Right ventricle myocardium superior (tissue), 1 donor: ENCODE measurements at regions not wholly inside any gene's neighbourhood (a gene's known extent, or its start where the extent isn't known, plus 50 kb on each side); places are given as distances from the start of the nearest gene placed in this dataset.

ENCODE experiments used
- ATAC-seq: fragments of 200-7000 bp; cut with Tn5 transposase; one replicate; pipeline ENCODE4 v1.9.1; 2020; ENCODE audit warnings: mild to moderate bottlenecking; ENCODE audit not compliant: poor library complexity
- DNase-seq: peaks from one replicate; pipeline ENCODE4 v3.0.0-alpha.2; 2020
- intact Hi-C: fragments of 100-400 bp; cut with DNase I; formaldehyde crosslinking; loops from one replicate; pipeline ENCODE4 v1.11.2; 2022
- donor health status: DM: no; HTN: yes; CAD: no; lungs with severe emphysema.

DNA sequence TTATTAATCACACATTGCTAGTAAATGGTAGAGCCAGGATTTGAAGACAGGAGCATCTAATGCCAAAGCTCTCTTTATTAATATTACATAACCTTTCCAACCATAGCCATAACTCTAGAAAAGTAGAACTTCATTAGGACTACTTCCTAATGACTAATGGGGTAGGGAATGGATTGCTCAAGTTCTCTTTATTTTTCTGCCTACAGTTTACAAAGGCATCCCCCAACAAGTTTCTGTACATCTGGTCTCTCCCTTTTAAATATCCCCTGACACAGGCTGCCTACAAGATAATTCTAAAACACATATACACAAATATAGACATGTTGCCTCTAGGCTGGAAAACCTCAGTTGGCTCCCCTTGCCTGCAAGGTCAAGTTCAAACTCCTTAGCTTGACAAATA is 534.9 kb downstream of the SOX6 start:
- ATAC-seq, result no peak
- intact Hi-C loops, result no loop called here

GRCh38 chr11:15824060-15824459 is 532.3 kb downstream of the SOX6 start:
- intact Hi-C loops, result no loop called here
- no peak for DNase-seq
- ATAC-seq, result no peak

More for the DNA sequence above, 534.9 kb downstream of the SOX6 start:
- DNase-seq, result no peak

DNA sequence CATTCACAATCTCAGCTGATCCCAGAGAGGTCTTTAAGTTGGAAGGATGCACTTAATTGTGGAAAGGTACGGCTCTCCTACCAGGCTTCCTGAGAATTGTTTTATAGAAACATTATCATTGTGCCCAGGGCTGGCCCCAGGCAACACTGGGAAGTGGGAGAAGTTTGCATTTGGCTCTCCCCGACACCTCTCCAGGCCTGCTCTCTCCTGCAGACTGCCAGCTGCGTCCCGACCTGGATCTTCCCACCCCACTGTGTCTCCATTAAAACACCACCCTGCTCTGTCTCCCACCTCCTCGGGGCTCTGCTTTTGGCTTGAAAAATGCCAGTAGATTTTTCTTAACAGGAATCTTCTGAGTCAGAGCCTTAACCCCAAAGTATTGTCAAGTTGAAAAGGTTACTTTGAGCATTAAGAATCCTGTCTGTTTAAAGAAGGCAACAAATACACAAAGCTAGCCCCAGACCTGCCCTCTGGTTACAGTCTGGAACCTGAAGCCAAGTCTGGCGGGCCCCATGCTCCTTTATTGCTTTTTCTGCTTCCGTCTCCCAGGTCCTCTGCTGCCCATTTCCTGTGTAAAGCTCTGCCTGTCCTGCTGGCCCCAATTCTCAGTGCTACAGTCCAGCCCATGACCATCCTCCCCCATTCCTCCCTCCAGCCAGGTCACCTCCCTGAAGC is 530.2 kb downstream of the SOX6 start:
- ATAC-seq, result no peak
- no peak for DNase-seq
- intact Hi-C loops, result no loop called here

DNA sequence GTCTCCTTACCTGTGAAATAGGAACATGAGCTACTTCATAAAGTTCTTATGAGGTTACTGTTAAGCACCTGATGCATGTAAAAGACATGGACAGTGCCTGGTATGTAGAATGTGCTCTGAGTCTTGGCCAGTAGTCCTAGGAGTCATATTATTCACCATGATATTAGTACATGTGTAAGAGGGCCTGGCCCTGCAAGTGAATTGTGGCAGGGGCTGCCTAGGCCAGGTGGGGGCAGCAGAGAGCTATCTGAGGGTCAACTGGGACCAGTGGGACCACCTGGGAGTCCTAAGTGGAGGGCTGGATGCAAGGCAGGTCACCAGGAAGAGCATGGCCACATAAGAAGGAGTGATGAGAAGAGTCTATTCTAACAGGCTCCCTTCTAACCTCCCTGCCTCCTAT is 529.5 kb downstream of the SOX6 start:
- ATAC-seq (peak; percentile 60), DNase-seq (peak; percentile 57)
- intact Hi-C loops, result no loop called here

DNA sequence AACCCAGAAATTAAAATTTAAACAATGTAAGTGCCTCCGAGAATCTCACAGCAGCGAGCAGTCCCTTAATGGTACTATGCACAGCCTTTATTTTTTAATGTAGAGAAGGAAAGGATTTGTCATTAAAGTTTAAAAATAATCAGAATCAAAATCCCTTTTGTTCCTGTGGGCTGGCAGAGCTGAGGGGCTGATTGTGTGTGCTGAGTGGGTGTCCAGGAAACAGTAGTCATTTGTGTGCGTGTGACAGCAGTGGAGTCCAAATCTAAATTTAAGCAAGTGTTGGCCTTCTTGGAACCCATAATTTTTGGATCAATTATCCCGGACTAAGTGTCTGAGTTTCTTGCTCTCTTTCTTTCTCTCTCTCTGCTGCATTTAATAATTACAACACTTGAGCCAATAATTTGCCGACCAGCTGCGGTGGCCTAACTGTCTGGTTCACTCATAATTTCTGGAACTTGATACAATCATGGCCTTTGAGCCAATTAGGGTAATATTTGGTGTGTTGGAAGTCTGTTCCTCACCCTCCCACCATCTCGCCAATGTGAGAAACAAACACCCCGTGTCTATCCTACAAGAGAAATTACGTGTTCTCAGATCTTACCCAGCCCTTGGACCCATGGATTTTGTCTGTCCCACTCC is 528.0 kb downstream of the SOX6 start:
- intact Hi-C loops, result no loop called here
- no peak for DNase-seq
- peak; percentile 41 for ATAC-seq

DNA sequence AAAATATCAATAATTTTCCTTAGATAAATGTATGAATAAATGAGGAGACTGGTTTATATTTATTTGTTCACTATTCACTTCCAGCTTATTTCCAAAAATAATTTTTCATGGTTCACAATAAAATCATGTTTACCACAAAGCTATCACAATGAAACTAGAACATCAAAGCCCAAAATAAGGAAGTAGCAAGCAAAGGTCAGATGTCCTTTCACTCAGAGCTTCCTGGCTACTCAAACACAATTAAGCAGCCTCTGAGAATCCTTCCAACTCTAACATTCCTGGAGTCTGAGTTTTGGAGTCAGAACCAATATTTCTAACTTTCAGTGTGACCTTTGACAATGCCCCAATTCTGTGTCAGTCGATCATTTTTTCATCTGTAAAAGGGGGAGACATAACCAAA is 527.0 kb downstream of the SOX6 start:
- no peak for DNase-seq
- intact Hi-C loops, result no loop called here
- ATAC-seq, result no peak

- no peak for DNase-seq
- intact Hi-C loops, result loop anchor here (10.0 kb wide), 1 partner anchor 784 kb away; no protein-coding TSS in a partner anchor
- no peak for ATAC-seq
Measured at GRCh38 chr11:15830741-15831428, 525.5 kb downstream of the SOX6 start.

- ATAC-seq, result no peak
- DNase-seq, result no peak
Measured at GRCh38 chr11:15835788-15836411, 520.4 kb downstream of the SOX6 start.

GRCh38 chr11:15836795-15837194 is 519.6 kb downstream of the SOX6 start:
- ATAC-seq, result no peak
- intact Hi-C loops, result loop anchor here (10.0 kb wide), 1 partner anchor 778 kb away; no protein-coding TSS in a partner anchor
- DNase-seq, result no peak

More at GRCh38 chr11:15835788-15836411, 520.4 kb downstream of the SOX6 start:
- intact Hi-C loops, result loop anchor here (10.0 kb wide), 1 partner anchor 779 kb away; no protein-coding TSS in a partner anchor

DNA sequence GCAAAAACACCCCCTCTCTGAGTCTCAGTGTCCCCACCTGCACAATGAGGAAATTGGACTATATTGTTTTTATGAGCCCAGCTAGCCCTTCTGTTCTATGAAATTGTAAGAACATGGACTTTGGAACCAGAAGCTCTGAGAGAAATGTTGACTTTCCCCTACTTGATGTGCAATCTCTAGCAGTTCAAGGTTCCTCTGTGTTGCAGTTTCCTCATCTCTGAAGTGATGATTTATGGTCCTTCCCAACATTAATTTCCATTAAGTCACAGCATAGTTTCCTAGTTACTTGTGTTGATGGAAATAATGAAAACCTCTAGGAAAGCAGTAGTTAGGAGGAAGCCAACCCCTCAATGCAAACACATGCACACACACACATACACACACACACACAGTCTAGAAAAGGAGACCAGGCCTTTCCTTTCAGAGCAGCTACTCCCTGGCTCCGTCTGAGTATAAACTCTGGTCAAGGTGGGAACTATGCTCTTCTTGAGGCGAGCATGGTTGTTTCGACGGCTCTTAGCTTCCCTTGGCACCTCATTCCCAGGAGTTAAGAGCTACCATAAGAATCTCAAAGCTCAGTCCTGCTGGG is 518.4 kb downstream of the SOX6 start:
- no peak for ATAC-seq
- no peak for DNase-seq
- intact Hi-C loops, result loop anchor here (10.0 kb wide), 1 partner anchor 777 kb away; no protein-coding TSS in a partner anchor

DNA sequence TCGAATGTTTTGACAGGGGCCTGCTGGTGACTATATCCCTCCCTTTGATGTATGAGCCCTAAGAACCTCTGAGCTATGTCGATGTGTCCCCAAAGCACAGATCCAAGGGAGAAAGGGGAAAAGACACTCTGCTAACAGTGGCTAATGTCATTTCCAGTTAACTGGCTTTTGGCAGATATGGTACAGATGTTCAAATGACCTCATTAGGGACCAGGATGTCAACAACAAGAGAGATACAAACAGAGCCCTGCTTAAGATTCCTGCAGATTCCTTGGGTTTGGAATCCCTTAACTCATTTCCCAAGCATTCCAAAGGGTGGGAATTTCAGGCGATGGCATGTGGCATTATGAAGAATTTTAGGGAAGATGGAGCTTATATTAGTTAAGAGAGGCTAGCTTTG is 517.3 kb downstream of the SOX6 start:
- intact Hi-C loops, result loop anchor here (10.0 kb wide), 1 partner anchor 776 kb away; no protein-coding TSS in a partner anchor
- ATAC-seq (no peak), DNase-seq (no peak)

GRCh38 chr11:15840966-15841365 is 515.4 kb downstream of the SOX6 start:
- ATAC-seq, result no peak
- intact Hi-C loops, result no loop called here
- no peak for DNase-seq

GRCh38 chr11:15841931-15842740 is 514.2 kb downstream of the SOX6 start:
- intact Hi-C loops, result no loop called here
- DNase-seq, result no peak
- peak; percentile 70 for ATAC-seq

- intact Hi-C loops, result no loop called here
- no peak for DNase-seq
- ATAC-seq, result peak; percentile 45
Measured at GRCh38 chr11:15843309-15843872, 513.0 kb downstream of the SOX6 start.

DNA sequence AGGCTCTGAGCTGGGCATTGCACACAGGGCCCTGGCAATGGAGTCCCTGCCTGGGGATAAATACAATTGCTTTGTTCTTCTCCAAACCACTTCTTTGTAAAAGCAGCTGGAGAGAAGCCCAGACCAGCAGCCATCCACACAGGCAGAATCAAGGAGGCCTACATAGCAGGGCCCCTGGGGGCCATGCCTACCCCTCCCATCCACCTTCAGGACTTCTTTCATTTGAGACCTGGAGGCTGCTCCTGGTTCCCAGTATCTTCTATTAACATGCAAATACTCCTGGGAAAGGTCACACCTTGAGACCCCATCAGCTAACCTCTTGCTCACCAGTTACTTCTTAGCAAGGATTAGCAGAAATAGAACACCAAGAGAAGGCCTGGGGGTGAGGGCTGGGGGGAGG is 511.1 kb downstream of the SOX6 start:
- ATAC-seq, result no peak
- no peak for DNase-seq
- intact Hi-C loops, result no loop called here

DNA sequence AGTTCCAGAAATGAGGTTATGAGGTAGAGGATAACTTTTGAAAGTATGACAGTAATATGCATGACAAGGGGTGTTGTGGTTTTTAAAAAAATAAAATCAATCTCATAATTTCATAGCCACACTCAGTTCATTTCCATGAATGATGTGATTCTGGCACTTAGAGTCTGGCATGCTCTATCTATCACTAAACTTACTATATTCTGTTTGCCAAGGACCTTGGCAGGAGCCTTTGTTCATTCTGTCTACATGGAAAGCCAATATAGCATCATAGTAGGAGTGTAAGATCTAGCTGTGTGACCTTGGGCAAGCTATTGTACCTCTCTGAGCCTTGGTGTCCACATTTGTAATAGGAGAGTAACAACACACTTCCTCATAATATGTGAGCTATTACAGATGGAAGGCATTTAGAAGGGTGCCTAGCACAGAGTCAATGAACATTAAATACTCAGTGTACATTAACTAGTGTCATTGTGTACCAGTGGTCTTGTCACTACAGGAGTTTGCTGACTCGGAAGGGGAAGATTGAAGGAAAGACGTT is 507.6 kb downstream of the SOX6 start:
- intact Hi-C loops, result no loop called here
- no peak for ATAC-seq
- no peak for DNase-seq

GRCh38 chr11:15849257-15849656 is 507.1 kb downstream of the SOX6 start:
- DNase-seq (no peak), ATAC-seq (peak; percentile 50)
- intact Hi-C loops, result no loop called here
